ENCODE measurements at regions not wholly inside any gene's neighbourhood (a gene's known extent, or its start where the extent isn't known, plus 50 kb on each side); places are given as distances from the start of the nearest gene placed in this dataset.

GRCh38 chr18:51891876-51892275 lies 448.1 kb upstream of the DCC start:
- TF ChIP-seq SMAD4 (CRISPR knock-in tag; IDR thresholded peaks at IDR 0.05) (no peak), NR2C2 (CRISPR knock-in tag; IDR thresholded peaks at IDR 0.05) (no peak), ZNF317 (CRISPR knock-in tag; IDR thresholded peaks at IDR 0.05; ENCODE audit: borderline replicate concordance, low read depth) (no peak), E2F4 (CRISPR knock-in tag; IDR thresholded peaks at IDR 0.05; ENCODE audit: borderline replicate concordance, low read depth) (no peak), ZNF512 (CRISPR knock-in tag; IDR thresholded peaks at IDR 0.05; ENCODE audit: borderline replicate concordance) (no peak), ZNF138 (CRISPR knock-in tag; conservative IDR thresholded peaks at IDR 0.05) (no peak), IRF1 (CRISPR knock-in tag; IDR thresholded peaks at IDR 0.05) (no peak), NR3C1 (CRISPR knock-in tag; conservative IDR thresholded peaks at IDR 0.05; ENCODE audit: low read depth) (no peak), CTCF (IDR thresholded peaks at IDR 0.05) (no peak), GRHL2 (CRISPR knock-in tag; IDR thresholded peaks at IDR 0.05; ENCODE audit: insufficient replicate concordance, severe bottlenecking) (no peak), PRRX2 (CRISPR knock-in tag; IDR thresholded peaks at IDR 0.05) (no peak), ZSCAN18 (CRISPR knock-in tag; IDR thresholded peaks at IDR 0.05) (no peak), RELA (CRISPR knock-in tag; IDR thresholded peaks at IDR 0.05; ENCODE audit: borderline replicate concordance) (no peak), AR (CRISPR knock-in tag; IDR thresholded peaks at IDR 0.05) (no peak), SMAD3 (CRISPR knock-in tag; IDR thresholded peaks at IDR 0.05; ENCODE audit: borderline replicate concordance) (no peak), USF1 (CRISPR knock-in tag; IDR thresholded peaks at IDR 0.05) (no peak), E2F5 (CRISPR knock-in tag; IDR thresholded peaks at IDR 0.05) (no peak), CDX4 (CRISPR knock-in tag; IDR thresholded peaks at IDR 0.05; ENCODE audit: borderline replicate concordance) (no peak)
- Mint-ChIP-seq H3K36me3 (no peaks in the 10 kb centered on the region), H3K27ac (no peak overlapping the region), H3K4me3 (no peak overlapping the region), H3K9me3 (peaks cover 10% of the 10 kb centered on the region), H3K4me1 (no peaks in the 10 kb centered on the region; the same call in 1 of the 2 replicates), H3K27me3 (ENCODE audit: low read depth) (no peaks in the 10 kb centered on the region)
- ChIA-PET CTCF (no interaction called here), POLR2A (no interaction called here)
- DNase-seq (ENCODE audit: low spot score), result no peak
- no peak for ATAC-seq
